ENCODE measurements at regions not wholly inside any gene's neighbourhood (a gene's known extent, or its start where the extent isn't known, plus 50 kb on each side); places are given as distances from the start of the nearest gene placed in this dataset.

- TF ChIP-seq CTCF (IDR thresholded peaks at IDR 0.05) = no peak
- no peak for TF ChIP-seq POLR2A (IDR thresholded peaks at IDR 0.05)
Measured at GRCh38 chr7:25486656-25487055, 258.4 kb upstream of the NPVF start.
